ENCODE measurements at regions not wholly inside any gene's neighbourhood (a gene's known extent, or its start where the extent isn't known, plus 50 kb on each side); places are given as distances from the start of the nearest gene placed in this dataset.

DNA sequence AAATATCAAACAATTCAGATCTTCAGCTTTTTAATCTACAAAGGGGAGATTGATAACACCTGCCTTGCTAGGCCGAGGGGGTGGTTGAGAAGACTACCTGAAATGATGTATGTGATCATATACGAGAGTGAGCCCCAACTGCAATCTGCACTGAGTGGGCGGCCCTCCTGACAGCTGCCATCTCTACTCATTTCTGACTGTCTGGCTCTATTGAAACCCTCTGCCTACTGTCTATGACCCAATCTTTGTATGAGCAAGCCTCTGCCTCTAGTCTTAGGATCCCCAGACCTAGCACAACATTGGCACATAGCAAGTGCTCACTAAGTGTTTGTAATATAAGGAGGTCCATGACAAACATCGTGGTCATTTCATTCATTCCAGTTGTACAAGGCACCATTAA, 144.4 kb upstream of the NR2F2 start:
- Histone ChIP-seq H3K79me2 (ENCODE audit: insufficient read depth, low read length) (no peaks in the 10 kb centered on the region), H3K9ac (ENCODE audit: low read depth, low read length, poor library complexity, severe bottlenecking) (no peak overlapping the region), H3K9me3 (ENCODE audit: insufficient read depth, low read depth, low read length) (no peaks in the 10 kb centered on the region), H3K36me3 (ENCODE audit: insufficient read depth, low read length) (no peaks in the 10 kb centered on the region), H3K4me3 (ENCODE audit: low read length, poor library complexity, severe bottlenecking) (no peak overlapping the region), H3K27me3 (ENCODE audit: insufficient read depth, low read length, poor library complexity, severe bottlenecking) (no peaks in the 10 kb centered on the region), H2AFZ (ENCODE audit: low read length) (no peak overlapping the region), H3K4me1 (ENCODE audit: insufficient read depth, low read length, poor library complexity, severe bottlenecking) (no peaks in the 10 kb centered on the region), H4K20me1 (ENCODE audit: insufficient read depth, low read length, poor library complexity, severe bottlenecking) (no peaks in the 10 kb centered on the region), H3K9me2 (replicated peaks; ENCODE audit: low read depth, low read length) (no peaks in the 10 kb centered on the region), H3K4me2 (ENCODE audit: low read depth, low read length, poor library complexity, severe bottlenecking) (no peak overlapping the region), H3F3A (ENCODE audit: low read depth) (no peaks in the 10 kb centered on the region)
- TF ChIP-seq, protein P1, sequence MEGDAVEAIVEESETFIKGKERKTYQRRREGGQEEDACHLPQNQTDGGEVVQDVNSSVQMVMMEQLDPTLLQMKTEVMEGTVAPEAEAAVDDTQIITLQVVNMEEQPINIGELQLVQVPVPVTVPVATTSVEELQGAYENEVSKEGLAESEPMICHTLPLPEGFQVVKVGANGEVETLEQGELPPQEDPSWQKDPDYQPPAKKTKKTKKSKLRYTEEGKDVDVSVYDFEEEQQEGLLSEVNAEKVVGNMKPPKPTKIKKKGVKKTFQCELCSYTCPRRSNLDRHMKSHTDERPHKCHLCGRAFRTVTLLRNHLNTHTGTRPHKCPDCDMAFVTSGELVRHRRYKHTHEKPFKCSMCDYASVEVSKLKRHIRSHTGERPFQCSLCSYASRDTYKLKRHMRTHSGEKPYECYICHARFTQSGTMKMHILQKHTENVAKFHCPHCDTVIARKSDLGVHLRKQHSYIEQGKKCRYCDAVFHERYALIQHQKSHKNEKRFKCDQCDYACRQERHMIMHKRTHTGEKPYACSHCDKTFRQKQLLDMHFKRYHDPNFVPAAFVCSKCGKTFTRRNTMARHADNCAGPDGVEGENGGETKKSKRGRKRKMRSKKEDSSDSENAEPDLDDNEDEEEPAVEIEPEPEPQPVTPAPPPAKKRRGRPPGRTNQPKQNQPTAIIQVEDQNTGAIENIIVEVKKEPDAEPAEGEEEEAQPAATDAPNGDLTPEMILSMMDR (conservative IDR thresholded peaks at IDR 0.05; ENCODE audit: low read length) = no peak
- no peak for TF ChIP-seq EZH2phosphoT487 (IDR thresholded peaks at IDR 0.05; ENCODE audit: borderline replicate concordance)

DNA sequence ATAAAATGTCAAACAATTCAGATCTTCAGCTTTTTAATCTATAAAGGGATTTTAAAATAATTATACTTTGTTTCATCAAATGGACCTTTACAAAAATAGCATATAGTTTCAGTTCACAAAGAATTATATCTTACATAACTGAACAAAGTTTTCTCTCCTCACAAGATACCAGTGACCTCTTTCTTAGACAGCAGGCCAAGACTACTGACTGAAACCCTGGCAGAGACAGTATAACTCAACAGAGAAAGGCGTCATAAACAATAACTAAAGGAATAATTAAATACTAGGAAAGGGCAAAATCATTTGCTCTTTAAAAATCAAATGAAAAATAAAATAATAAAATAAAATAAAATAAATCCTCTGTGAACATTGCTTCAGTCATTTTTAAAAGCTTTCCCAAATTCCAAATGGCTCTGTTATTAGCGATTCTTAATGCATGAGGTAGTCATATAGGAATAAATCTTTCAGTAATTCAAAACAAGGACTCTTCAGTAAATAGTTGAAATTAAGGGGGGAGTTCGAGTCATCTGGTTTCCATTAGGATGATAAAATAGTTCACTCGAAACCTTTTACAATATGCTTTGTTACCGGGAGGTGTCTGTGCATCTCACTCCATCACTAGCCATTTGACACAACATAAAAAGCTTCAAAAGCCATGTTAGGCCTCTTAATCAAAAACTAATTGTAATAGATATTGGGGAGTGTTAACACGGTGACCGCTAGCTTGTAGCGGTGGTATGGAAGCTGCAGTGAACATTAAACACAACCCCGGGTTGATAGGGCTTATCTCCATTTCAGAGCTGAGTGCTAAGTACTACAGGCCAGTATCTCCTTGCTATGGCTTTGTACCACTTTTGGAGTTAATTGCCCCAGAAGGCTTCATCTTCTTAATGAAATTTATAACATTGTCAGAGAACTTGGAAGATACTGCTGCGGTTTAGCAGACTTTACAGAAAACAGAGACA, 142.9 kb upstream of the NR2F2 start:
- H3K4me1 ChIP-seq (ENCODE audit: insufficient read depth, low read length, poor library complexity, severe bottlenecking) = no peaks in the 10 kb centered on the region
- H3K4me2 ChIP-seq (ENCODE audit: low read depth, low read length, poor library complexity, severe bottlenecking) = no peak overlapping the region
- no peaks in the 10 kb centered on the region for H3K27me3 ChIP-seq (ENCODE audit: insufficient read depth, low read length, poor library complexity, severe bottlenecking)
- H2AFZ ChIP-seq (ENCODE audit: low read length) = no peak overlapping the region
- H3F3A ChIP-seq (ENCODE audit: low read depth) = no peaks in the 10 kb centered on the region
- H3K4me3 ChIP-seq (ENCODE audit: low read length, poor library complexity, severe bottlenecking) = no peak overlapping the region
- H3K9ac ChIP-seq (ENCODE audit: low read depth, low read length, poor library complexity, severe bottlenecking) = no peak overlapping the region
- no peaks in the 10 kb centered on the region for H3K9me3 ChIP-seq (ENCODE audit: insufficient read depth, low read depth, low read length)
- no peaks in the 10 kb centered on the region for H4K20me1 ChIP-seq (ENCODE audit: insufficient read depth, low read length, poor library complexity, severe bottlenecking)
- no peaks in the 10 kb centered on the region for H3K79me2 ChIP-seq (ENCODE audit: insufficient read depth, low read length)
- H3K36me3 ChIP-seq (ENCODE audit: insufficient read depth, low read length) = no peaks in the 10 kb centered on the region
- no peaks in the 10 kb centered on the region for H3K9me2 ChIP-seq (replicated peaks; ENCODE audit: low read depth, low read length)
- TF ChIP-seq EZH2phosphoT487 (IDR thresholded peaks at IDR 0.05; ENCODE audit: borderline replicate concordance) = no peak
- TF ChIP-seq, protein P1 (conservative IDR thresholded peaks at IDR 0.05; ENCODE audit: low read length) = no peak

DNA sequence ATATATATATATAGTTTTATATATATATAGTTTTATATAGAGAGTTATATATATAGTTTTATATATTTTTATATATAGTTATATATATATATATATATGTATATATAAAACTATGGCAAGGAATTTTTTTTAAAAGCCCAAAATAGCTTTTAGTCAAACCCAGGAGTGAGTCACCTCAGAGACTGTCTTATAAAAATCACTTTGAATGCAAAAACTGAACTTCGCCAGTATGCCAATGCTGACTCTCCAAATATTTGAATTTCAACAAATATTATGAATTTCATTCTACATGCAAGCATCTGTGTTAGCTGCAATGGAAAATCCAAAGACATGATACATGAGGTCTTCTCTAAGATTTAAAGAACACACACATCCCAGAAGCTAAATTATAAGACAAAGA, 132.8 kb upstream of the NR2F2 start:
- H4K20me1 ChIP-seq (ENCODE audit: insufficient read depth, low read length, poor library complexity, severe bottlenecking) = no peaks in the 10 kb centered on the region
- H3K4me3 ChIP-seq (ENCODE audit: low read length, poor library complexity, severe bottlenecking) = no peak overlapping the region
- H3K9me3 ChIP-seq (ENCODE audit: insufficient read depth, low read depth, low read length) = no peaks in the 10 kb centered on the region
- H3K4me1 ChIP-seq (ENCODE audit: insufficient read depth, low read length, poor library complexity, severe bottlenecking) = no peaks in the 10 kb centered on the region
- H3K27me3 ChIP-seq (ENCODE audit: insufficient read depth, low read length, poor library complexity, severe bottlenecking) = no peaks in the 10 kb centered on the region
- TF ChIP-seq, protein P1 (conservative IDR thresholded peaks at IDR 0.05; ENCODE audit: low read length) = no peak
- H3K4me2 ChIP-seq (ENCODE audit: low read depth, low read length, poor library complexity, severe bottlenecking) = no peak overlapping the region
- H2AFZ ChIP-seq (ENCODE audit: low read length) = no peak overlapping the region
- H3K9ac ChIP-seq (ENCODE audit: low read depth, low read length, poor library complexity, severe bottlenecking) = no peak overlapping the region
- no peaks in the 10 kb centered on the region for H3F3A ChIP-seq (ENCODE audit: low read depth)
- no peaks in the 10 kb centered on the region for H3K36me3 ChIP-seq (ENCODE audit: insufficient read depth, low read length)
- no peaks in the 10 kb centered on the region for H3K79me2 ChIP-seq (ENCODE audit: insufficient read depth, low read length)
- no peaks in the 10 kb centered on the region for H3K9me2 ChIP-seq (replicated peaks; ENCODE audit: low read depth, low read length)
